CD4-positive, alpha-beta T cell treated with Interleukin-21 for 1 hour (primary cell): ENCODE measurements at regions not wholly inside any gene's neighbourhood (a gene's known extent, or its start where the extent isn't known, plus 50 kb on each side); places are given as distances from the start of the nearest gene placed in this dataset.

Experiments
- DNase-seq: peaks from one replicate; pipeline ENCODE4 v3.0.0-alpha.2; 2020

DNA sequence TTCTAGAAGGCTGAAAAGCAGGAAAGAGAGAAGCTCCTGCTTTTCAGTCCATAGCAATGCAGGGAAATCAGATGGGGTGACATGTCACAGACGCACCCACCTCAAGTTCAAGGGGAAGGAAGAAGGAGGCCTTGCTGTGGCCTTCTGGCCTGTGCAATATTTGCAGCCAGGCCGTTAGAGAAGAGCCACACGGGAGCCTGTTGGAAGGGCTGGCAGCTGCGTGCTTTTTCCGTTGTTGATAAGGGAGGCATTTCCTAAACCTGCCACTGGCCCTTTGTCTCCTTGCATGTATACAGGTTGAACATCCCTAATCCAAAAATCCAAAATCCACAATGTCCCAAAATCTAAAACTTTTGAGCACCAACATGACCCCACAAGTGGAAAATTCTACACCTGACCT lies 492.5 kb upstream of the ZMIZ1 start:
- DNase-seq, result no peak

DNA sequence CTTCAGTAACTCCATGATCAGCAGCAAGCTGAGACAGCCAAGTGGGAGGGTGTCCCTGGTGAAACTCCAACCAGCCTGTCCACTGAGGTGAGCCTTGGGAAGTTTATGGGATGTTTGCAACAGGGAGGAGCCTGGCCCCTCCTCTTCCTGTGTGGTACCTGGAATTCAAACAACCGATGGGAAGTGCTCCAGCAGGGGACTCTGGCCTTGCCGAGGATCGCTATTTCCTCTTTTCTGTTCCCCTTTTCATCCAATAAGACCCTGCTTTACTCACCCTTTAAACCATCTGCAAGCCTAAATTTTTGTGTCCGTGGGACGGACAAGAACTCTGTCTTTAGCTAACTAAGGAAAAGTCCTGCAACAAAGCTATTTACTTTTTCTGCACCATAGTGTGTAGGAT lies 491.1 kb upstream of the ZMIZ1 start:
- DNase-seq, result no peak

DNA sequence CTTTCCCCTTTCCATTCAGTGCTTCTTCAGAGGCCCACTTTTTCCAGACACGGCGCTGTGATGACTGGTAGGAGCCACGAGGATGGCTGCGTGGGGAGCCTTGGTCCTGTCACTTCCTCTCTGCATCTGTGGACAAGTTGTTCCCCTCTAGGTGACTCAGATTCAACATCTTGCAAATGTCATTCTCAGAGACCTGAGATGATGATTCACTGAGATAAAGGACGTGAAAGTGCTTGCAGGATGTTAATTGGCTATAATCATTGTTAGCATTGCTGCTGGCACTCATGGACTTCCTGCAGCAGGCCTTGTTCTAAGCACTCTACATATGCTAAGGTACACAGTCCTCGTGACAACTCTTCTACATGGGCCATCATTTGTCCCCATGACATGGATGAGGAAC lies 489.8 kb upstream of the ZMIZ1 start:
- DNase-seq, result peak; percentile 8

DNA sequence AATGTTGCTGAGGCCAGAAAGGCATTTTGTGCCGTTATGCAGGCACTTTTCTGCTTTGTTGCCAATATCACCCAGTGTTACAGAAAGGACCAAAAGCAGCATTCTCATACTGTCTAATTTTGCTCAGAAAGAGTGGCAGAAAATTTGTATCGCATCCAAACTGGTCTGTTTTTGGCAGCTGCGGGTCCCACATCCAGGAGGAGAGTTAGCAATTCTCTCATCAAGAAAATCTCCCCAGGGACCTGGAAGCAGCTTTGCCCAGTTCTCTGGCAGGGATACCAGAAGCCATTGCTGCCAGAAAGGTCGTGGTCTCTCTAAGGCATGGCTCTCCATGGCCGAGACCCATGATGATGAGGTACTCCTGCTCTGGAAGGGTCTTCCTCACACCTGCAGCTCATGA lies 489.2 kb upstream of the ZMIZ1 start:
- no peak for DNase-seq

DNA sequence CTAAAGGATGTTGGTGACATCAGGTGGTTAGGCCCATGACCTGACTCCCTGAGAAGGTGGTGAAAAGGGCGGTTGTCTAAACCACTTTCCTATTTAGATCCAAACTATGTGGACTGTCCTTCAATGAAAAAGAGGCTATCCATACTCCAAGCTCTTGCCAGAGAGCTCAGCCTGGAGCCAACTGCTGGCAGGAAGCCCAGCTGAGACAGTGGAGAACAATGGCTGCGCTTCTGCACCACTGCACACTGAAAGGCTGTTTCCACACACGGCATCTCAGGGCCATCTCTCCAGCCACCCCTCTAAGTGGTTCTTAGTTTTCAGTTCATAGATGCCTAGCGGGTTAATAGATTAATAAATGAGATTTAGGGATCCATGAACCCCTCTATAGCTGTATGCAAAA lies 488.8 kb upstream of the ZMIZ1 start:
- DNase-seq, result no peak

DNA sequence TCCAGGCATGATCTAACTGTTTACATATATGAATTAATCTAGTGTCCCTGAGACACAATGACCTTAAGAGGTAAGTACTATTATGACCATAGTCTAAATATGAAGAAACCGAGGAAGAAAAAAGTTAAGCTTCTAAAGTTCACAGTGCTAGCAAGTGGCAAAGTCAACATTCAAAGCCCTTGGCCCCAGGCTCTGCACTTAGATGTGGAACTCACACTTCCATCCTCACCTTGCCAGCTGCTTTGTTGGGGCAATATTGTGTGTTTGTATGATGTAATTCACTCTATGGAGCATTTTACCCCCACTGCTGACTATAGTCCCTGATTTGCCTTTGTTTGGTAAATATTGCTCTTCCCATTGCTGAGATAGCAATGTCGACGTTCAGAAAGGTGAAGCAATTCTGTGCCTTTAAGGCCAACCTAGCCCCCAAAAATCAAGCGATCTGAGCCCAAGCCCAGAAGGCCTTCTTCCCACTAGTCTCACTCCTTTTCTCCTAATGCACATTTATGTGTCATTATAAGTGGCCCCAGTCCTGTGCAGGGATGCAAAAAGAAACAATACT lies 487.6 kb upstream of the ZMIZ1 start:
- DNase-seq, result no peak

DNA sequence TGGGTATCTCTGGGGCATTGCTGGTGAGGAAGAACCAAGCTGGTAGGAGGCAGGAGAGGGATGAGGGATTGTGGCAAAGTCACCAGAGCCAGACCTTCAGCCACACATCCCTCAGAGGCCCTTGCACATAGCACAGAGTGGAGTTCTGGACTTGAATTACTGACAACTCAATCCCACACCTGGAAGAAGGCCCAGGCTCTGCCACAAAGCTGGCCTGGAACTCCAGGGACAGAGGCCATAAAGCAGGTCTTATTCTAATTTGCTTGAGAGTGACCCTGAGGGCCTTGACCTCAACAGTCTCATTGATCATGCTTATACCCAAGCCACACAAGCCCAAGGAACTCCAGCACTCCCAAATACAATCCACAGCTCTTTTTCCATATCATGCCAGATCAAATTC lies 486.2 kb upstream of the ZMIZ1 start:
- no peak for DNase-seq

DNA sequence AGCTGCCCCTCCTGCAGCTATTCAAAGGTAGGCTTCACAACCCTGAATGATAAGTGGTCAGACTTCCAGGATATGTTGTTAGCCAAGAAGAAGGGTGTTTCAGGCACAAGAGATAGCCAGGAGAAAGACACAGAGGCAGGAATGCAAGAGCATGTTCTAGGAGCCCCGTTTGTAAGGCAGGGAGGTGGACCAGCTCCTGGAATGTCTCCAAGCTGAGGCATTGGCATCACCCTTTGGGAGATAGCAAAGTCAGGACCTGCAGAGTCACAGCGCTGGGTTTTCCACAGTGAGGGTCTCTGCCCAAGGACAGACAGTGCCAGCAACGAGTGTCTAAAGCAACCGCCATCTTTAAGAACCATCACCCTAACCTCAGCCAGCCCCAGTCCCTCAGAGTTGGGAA lies 484.5 kb upstream of the ZMIZ1 start:
- no peak for DNase-seq

DNA sequence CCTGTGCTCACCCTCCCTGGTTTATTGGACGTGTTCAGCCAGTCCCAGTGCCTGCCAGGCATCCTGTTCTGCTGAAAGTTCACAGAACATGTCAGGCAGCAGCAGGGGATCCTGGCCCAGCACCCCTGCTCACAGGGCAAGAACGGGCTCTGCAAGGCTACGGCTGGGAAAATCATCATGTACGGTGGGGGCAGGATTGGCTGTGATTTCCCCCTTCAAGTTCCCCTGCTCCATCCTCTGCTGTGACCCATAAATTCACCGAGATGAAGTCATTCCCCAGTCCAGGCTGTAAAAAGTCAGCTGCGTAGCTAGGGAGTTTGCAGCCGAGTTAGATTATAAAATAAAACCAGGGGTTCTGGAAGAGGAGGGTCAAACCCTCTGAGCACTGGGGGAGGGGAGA lies 484.1 kb upstream of the ZMIZ1 start:
- no peak for DNase-seq

DNA sequence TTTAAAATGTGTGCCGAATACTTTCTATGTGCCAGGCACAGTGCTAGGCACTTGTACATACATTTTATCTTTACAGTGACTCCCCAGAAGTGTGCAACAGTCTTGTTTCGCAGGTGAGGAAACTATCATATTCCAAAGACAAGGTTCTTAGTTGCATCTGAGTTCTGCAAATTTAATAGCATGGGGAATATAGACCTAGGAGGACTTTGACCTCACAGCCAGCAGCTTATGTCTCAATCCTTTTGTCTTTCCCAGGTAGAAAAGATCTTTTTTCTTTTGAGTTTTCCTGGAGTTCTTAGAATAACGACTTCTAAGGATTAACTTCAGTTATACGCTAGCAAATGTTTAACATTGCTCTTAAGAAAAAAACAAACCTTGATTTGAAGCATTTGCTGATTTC lies 482.8 kb upstream of the ZMIZ1 start:
- DNase-seq, result no peak

DNA sequence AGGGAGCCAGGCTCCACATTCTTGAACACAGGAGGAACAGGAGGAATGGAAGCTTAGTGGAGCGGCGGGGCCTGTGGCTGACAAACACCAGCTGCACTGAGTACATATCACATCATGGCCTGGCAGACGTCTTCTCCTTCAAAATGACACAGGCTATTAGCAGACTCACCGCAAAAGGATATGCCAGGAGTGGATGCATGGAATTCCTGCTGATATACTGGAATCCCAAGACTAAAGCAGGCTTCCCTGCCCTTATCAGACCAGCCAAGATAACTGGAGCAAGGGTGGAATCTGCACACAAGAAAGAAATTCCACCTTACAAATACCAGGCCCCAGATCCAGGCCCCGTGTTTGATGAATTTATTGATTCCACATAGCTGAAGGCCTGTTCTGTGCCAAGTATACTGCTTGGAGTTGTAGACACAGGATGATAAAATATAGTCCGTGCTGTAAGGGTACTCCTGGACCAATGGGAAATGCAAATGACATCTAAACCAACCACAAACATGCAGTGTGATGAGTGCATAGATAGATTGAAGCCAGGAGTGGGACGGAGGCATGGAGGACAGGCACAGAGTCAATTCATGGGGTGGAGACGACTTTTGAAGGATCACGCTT lies 480.5 kb upstream of the ZMIZ1 start:
- DNase-seq, result no peak

DNA sequence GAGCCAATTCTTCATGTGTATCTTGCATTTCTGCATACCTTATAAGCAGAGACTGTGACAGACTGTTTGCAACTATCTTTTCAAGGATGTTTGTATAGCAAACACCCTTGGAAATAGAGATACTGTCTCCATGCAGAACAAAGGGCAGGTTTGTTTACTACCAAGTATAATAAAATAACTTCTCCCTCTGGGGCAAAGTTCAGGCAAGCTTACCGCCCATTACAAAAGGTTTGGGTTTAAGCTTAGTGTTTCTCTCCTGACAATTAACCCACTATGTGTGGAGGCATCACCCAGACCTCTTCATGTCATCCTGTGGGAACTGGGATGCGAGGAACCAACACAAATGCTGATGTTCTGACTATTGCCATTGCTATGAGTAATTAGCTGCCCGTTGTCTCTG lies 479.1 kb upstream of the ZMIZ1 start:
- no peak for DNase-seq

DNA sequence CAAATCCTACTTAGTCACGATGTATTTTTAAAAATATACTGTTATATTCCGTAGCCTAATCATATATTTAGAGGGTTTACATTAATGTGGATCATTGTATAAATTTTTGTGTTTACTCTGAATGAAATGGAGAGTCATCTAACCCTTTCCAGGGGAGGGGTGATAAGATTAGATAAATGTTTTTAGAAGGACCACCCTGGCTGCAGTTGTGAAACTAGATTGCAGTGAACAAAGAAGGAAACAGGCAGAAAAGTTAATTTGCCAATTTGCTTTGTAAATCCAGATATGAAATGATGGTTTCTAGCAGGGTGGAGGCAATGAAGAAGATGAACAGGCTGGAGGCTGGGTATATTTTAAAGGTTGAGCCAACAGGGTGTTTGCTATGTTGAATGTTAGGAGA lies 477.7 kb upstream of the ZMIZ1 start:
- no peak for DNase-seq

DNA sequence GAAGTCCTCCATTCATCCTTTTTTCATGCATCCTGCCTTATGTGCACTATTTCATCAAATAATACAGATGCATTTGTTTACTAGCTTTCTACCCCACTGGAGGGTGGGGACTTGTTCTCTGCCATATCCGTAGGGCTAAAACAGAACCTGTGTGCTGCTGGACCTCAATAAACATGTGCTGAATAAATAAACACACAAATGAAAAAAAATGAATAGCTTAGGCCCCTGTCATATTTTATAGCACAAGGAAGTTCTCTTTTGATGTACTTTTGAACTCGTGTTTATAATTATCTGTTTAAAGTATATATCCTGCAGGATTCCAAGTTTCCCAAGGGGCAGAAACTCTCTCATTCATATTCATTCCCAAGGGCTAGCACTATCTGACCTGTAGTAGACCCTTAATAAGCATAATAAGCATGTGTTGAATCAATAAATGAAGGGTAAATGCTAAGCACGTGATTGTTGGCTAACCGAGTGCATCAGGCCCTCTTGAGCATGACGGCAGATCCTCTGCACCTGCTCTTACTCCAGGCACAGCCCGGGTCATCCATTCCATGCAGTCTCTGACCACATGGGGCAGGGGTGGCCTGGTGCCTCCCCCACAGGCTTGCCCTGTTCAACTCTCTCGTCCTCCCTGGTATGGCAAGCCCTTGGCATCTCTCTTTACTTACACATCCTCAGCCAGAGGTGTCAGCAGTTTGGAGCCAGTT lies 474.1 kb upstream of the ZMIZ1 start:
- no peak for DNase-seq

DNA sequence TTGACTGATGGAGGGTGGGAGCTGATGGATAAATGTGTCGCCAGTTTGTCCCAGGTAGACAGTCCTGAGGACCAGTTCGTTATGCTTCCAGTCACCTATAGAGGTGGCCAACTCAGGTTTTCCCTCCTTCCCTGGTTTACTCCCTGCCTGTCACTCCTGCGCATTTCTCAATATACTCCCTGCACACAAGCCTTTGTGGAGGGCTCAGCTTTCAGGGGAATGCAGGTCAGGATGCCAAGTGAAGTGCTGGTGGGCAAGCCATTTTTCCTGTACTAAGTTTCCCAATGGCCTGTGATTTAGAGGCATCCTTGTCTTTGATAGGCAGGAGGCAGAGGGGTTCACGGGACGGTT lies 473.5 kb upstream of the ZMIZ1 start:
- DNase-seq, result no peak

DNA sequence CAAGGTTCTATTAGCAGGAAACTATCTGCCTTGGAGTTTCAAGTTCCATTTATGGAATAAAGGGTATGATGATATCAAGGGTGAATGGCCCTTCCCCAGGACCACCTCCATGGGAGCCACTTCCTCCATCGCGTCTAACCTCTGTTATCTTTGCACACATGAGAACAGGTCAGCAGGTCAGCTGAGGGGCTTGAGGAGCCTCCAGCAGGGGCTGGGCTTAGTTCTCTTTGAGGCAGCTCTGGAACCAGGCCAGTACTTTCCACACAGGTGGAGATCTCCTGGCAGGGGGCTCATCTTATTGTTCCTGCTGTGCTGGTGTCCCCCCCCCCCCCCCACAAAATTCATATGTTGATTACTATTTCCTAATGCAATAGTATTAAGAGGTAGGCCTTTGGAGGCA lies 472.2 kb upstream of the ZMIZ1 start:
- no peak for DNase-seq

DNA sequence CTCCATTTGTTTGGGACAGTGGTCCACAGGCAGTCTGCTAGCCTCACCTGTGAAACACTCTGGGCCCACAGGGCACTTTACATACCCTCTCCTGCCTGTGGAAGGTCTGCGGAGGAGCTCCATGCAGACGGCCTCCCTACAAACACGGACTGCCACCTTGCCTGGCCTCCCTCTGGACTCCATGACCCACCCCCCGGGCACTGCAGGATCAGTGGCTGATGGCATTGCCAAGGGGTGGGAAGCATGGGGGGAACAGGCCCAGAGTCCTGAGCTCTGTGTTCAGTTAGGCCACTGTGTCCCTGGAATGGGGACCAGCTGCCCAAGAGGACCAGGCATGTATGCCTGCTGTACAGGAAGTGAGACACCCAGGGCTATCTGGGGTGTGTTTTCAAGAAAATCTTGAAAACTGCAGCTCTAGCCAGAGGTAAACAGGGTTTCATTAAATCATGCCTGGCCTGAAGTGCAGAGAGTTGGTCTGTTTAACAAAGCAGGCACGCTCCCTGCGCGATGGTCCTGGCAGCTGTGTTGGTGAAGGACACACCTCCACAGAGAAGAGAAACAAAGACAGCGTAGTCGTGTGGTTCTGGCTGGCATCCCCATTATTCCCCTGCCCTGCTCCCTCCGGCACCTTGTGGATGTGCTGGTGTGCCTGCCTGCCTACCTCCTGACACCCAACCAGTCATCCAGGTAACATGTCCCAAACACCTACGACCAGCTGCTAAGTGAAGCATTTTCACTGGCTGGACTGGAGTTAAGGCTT lies 470.8 kb upstream of the ZMIZ1 start:
- no peak for DNase-seq

DNA sequence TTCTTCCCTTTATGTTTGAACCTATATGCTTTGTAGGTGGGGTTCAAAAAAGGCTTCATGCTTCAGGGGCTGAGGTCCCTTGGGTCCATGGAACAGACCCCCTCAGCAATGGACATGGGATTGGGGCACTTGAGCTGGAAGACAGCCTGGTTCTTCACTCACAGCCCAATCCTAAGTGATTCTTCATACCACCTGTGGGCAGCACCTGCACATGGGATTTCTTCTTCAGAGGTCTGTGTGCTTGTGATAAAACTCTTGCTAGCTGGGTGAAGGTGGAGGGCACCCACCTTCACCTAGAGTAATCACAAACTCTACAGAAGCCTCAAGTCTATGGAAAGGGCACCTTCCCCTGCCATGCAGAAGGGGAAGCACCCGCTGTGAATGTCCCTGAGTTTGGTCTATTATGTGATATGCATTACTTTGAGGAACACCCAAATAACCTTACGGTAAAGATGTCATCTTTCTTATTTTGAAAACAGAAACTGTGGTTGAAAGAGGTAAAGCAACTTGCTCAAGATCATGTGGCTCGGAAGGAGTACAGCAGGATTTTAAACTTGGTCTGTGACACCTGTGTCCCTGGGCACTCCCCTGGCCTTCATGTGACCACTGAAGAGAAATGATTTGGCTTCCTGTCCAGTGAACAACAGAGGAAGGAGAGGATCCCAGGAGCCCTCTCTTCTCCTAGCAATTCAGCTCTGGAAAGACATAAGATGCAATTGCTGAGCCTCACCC lies 469.5 kb upstream of the ZMIZ1 start:
- no peak for DNase-seq

DNA sequence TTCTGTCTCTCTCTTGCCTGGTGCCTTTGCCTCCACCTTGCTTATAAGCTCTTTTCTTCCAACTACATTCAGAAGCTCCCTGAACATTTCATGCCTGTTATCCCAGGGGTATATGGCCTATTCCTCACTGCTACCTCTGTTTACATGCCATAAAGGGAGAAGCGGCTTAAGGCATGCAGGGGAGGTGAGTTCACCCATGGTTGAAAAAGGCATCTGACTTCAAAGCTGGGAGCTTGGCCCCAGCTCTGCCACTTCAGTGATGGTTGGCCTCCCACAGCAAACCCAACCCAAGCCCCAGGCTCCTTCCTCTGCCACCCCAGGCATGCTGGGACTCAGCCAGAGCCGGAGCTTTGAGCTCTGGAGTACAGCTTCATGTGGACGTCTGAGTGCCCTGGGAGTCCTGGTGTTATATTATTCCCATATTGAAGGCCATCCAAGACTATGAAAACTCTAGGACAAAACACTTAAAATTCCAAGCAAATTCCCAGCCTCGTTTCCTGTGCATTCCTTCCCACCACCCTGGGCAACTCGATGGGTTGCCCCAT lies 468.6 kb upstream of the ZMIZ1 start:
- DNase-seq, result no peak

DNA sequence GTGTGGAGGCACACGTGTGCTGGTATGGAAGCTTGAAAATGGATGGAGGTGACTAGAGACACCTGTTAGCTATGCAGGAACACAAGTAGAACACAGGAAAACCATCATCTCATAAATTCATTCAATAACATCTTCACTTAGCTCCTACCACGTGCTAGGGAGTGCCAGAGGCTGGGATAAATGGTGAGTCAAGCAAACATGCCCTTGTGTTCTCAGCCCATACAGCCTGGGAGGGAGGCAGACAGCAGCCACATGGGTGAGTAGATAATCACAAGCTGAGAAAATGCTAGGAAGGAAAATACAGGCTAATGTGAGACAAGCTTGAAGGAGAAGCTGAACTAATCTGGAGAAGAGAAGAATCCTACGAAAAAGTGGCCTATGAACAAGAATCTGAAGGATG lies 468.0 kb upstream of the ZMIZ1 start:
- no peak for DNase-seq

DNA sequence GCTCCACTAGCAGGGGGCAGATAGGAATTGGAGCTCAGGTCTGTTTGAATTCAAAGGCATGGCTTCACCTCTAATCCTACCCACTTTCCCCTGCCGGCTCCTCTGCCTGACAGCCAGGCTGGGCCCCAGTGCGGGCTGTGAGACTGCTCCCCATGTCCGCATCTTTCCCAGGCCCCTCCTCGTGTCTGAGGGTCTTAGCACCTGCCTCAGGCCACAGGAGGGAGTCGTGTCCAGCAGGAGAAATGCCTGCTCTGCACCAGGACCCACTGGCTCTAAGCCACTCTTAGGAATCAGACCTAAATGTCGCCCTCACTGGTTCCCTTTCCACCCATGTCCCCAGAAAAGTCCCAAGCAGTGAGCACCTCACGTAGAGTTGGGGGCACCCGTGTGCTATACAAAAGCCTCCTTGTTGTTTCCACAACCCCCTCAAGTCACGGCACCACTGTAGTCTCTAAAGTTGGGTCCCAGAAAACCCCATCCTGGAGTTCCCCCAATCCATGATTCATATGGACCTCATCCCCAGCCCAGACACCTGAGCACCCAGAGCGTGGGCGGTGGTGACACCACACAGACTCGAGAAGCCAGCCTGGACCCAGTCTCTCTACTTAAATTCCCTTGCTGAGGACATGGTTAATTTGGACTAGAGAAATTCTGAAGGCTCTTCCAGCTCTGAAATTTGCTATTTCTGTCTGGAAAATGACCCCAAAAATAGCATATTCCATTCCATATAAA lies 466.4 kb upstream of the ZMIZ1 start:
- no peak for DNase-seq

DNA sequence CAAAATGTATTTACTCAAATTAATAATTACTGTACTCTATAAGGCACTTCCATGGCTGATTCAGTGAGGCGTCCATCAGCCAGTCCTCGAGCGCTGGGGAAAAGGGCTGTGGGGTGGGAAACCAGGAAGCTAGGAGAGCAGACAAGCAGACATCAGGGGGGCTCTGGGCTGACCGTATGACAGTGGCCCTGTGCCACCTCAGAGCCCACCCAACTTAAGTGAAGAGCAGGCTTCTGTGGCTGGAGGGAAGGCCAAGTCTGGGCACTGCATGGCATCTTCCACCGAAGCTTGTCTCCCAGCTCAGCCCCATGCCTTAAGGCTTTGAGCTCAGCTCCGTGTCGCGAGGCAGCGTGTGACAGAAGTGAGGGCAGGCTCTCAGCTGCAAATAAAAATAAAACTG lies 464.5 kb upstream of the ZMIZ1 start:
- DNase-seq, result no peak

DNA sequence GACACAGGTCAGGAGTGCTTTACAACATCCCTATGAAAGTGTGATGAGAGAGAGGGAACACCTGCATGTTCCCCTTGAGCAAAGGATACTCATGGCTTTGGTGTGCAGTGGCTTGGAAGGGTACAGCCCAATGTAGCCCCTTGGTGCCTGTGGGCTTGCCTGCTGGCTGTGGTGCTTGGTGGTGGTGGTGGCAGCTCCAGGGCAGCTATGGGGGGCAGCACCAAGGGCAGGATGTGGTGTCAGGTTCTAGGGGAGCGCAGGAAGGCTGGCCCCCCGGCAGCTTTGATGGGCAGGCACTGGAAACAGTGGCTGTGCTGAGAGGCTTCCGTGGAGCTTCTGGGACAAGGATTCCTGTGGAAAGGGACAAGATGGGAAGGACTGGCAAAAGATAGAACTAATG lies 464.0 kb upstream of the ZMIZ1 start:
- DNase-seq, result no peak
